Breast epithelium (tissue), 3 donors: ENCODE measurements at regions not wholly inside any gene's neighbourhood (a gene's known extent, or its start where the extent isn't known, plus 50 kb on each side); places are given as distances from the start of the nearest gene placed in this dataset.

Experiments
- POLR2A ChIP-seq: fragments of 450-650 bp; IDR thresholded peaks from one replicate; pipeline ENCODE4 v1.6.1; 2016; ENCODE audit warnings: antibody characterized with exemption, mild to moderate bottlenecking, moderate library complexity
- POLR2AphosphoS5 ChIP-seq, 3 donors: sonication (generic); formaldehyde crosslinking; IDR thresholded peaks; one replicate each; pipeline ENCODE4 v1.6.1; 2017; ENCODE audit warnings: antibody characterized with exemption in 3 of 3
- TF ChIP-seq, protein P1 (sequence below), 3 donors: fragments of 450-650 bp; IDR thresholded peaks; one replicate each; pipeline ENCODE4 v1.5.1; 2016 to 2017; ENCODE audit warnings: antibody characterized with exemption in 3 of 3, mild to moderate bottlenecking in 3 of 3, moderate library complexity in 3 of 3

DNA sequence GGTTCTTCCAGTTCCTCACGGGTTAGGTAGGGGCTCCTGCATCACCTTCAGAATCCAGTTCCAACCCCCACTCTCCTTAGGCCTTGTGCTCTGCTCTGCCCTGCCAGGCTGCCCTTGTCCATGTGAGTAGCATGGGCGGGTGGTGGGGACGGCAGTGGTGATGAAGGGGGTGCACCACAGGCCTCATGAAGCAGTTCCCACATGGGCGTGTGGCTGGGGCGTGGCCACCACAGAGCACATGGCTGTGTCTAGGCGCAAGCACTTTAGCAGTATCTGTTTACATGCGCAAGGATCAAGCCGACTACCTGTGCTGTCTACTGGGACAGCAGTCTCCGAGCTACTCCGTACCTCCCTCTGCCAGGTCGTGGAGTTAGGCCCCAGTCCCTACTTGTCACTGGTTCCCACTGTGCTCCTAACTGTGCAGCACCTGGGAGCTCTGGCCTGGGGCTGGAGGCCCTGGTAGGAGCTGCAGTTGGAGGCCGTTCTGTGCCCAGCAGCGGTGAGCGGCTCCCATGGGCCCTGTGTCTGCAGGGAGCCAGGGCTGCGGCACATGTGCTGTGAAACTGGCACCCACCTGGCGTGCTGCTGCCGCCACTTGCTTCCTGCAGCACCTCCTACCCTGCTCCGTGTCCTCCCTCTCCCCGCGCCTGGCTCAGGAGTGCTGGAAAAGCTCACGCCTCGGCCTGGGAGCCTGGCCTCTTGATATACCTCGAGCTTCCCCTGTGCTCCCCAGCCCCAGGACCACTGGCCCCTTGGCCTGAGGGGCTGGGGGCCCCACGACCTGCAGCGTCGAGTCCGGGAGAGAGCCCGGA lies 53.5 kb downstream of the PLXNA1 start:
- TF ChIP-seq, protein P1, sequence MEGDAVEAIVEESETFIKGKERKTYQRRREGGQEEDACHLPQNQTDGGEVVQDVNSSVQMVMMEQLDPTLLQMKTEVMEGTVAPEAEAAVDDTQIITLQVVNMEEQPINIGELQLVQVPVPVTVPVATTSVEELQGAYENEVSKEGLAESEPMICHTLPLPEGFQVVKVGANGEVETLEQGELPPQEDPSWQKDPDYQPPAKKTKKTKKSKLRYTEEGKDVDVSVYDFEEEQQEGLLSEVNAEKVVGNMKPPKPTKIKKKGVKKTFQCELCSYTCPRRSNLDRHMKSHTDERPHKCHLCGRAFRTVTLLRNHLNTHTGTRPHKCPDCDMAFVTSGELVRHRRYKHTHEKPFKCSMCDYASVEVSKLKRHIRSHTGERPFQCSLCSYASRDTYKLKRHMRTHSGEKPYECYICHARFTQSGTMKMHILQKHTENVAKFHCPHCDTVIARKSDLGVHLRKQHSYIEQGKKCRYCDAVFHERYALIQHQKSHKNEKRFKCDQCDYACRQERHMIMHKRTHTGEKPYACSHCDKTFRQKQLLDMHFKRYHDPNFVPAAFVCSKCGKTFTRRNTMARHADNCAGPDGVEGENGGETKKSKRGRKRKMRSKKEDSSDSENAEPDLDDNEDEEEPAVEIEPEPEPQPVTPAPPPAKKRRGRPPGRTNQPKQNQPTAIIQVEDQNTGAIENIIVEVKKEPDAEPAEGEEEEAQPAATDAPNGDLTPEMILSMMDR (IDR thresholded peaks at IDR 0.05), result no peak
- TF ChIP-seq POLR2A (no peak), POLR2AphosphoS5 (IDR thresholded peaks at IDR 0.05) (no peak)
